HG02798 (cell line): ENCODE measurements at regions not wholly inside any gene's neighbourhood (a gene's known extent, or its start where the extent isn't known, plus 50 kb on each side); places are given as distances from the start of the nearest gene placed in this dataset.
"Not testable (repeated sequence)": the region's sequence is repeated elsewhere in the genome, so short reads cannot be mapped to it uniquely, and the experiment has no call there.

ENCODE experiments used
- ATAC-seq: cut with Tn5 transposase; IDR thresholded peaks from one replicate; pipeline ENCODE4 v1.9.1; 2021; ENCODE audit warnings: mild to moderate bottlenecking; ENCODE audit not compliant: unreplicated experiment, poor library complexity

DNA sequence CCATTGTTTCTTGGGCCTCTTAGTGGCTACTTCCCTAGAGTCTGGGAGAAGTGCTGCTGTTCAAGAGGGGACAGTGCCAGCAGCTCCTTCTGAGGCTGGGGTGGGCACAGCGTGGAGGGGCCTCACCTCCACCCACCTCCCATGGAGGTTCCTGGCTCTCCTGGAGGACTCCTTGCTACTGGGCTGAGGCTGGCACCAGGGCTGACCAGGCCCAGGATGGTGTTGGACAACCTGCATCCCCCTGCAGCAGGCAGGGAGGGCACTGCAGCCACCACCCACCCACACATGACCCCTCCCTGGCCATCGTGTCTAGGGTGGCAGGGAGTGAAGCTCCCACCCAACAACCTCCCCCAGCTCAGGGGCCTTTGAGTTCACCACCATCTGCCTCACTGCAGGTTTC lies 1549.3 kb upstream of the USP9Y start:
- ATAC-seq, result not testable (repeated sequence)

DNA sequence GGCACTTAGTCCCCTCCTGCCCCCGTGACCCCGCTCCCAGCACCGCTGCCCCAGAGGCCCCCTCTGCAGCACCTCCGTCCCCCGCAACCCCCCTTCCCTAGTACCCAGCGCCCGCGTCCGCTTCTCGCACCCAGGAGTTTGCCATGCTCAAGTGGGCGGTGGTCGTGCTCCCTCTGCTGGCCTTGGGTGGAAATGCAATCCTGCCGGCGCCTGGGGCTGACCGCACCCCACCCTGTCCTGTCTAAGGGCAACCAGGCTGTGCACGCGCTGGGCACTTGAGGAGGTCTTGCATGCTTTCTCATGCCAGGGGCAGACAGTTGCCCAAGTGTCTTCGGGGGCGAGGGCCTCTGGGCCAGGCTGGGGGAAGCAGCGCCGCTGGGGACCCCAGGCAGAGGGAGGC lies 1544.9 kb upstream of the USP9Y start:
- ATAC-seq, result not testable (repeated sequence)

DNA sequence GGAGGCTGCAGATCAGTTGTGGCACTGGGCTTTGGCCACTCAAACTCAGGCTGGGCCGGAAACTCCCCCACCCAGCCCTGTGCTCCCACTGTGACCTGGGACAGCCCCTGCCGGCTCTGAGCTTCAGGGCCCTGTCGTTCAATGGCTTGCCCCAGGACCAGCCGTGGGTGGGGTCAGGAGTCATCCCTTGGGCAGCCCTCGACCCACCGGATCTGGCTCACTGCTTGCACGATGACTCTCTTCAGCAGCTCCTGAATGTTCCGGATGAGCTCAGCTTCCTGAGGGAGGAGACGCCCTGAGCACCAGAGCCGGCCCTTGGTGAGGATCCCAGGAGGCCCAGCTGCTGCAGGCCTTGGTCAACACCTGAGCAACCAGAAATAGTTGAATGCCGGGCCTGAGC lies 1544.2 kb upstream of the USP9Y start:
- ATAC-seq, result not testable (repeated sequence)

DNA sequence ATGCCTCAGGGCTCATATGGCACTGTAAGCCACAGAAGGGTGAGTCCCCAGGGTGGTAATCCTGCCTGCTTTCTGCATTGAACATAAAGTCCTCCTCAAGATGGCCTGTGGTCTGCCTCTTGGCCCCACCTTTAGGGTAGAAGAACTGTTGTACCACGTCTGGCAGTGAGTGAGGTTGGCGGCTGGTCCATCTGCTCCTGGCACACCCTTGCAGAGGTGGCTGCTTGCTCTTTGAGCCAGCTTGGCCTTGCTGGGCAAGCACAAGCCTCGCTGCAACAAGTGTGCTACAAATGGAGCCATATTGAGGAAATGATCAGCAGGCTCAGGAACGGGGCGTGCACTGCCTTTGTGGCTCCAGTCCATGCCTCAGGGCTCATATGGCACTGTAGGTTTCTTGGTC lies 1524.0 kb upstream of the USP9Y start:
- ATAC-seq, result not testable (repeated sequence)

DNA sequence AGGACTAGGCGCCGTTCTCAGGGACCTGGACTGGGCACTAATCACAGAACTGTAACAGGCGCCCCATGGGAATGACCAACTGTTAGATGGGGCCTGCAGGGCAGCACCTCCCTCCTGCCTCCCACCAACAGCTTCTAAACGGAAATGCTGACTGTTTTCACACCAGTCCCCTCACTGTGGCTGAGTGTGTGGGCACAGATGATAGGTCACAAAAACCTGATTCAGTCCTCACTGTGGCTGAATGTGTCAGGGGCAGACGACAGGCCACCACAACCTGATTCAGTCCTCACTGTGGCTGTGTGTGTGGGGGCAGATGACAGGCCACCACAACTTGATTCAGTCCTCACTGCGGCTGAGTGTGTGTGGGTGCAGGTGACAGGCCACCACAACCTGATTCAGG lies 1499.9 kb upstream of the USP9Y start:
- not testable (repeated sequence) for ATAC-seq

DNA sequence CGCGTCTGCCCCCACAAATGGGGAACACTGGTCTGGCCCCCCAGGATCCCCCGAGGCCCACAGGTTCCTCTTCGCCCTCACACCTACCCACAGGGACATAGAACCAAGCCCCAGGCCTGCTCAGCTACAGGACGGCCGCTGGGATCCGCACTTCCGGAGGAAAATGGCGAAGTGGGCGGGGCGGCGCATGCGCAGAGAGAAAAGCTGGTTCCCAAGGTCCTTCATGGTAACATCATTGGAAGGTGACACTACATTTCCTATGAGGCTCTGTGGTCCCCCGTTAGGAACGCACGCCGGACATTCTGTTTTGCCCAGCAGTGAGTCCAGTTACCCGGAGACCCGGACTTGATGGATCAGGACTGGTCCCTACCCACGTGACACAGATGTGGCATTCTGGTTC lies 1486.2 kb upstream of the USP9Y start:
- ATAC-seq, result not testable (repeated sequence)
